GM18505 (cell line): ENCODE measurements at regions not wholly inside any gene's neighbourhood (a gene's known extent, or its start where the extent isn't known, plus 50 kb on each side); places are given as distances from the start of the nearest gene placed in this dataset.
"Not testable (repeated sequence)": the region's sequence is repeated elsewhere in the genome, so short reads cannot be mapped to it uniquely, and the experiment has no call there.

Experiments used
- ATAC-seq: cut with Tn5 transposase; IDR thresholded peaks from one replicate; pipeline ENCODE4 v1.9.1; 2021; ENCODE audit not compliant: unreplicated experiment
- POLR2A ChIP-seq: IDR thresholded peaks from 4 replicates; pipeline ENCODE4 v1.6.1; 2011; ENCODE audit warnings: borderline replicate concordance; ENCODE audit not compliant: insufficient read depth, insufficient read length; ENCODE audit errors: extremely low read depth

DNA sequence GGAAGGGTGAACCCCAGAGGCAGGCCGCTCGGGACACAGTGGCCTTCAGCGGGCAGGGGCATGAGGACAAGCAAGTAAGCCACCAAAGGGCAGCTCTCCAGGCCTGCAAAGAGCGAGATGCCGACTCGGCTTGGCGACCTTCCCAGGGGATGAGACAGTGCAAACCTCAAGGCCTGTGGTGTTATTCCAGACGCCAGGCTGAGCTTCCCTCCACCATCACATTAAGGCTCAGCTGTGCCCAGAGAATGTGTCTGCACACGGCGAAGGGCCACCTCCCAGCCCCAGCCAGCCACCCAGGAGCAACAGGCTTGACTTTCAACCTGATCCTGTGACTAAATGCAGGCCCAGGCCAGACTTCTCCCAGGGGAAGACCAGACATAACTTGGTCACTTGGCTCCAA lies 251.4 kb downstream of the SOX9 start:
- TF ChIP-seq POLR2A: no peak
- no peak for ATAC-seq

DNA sequence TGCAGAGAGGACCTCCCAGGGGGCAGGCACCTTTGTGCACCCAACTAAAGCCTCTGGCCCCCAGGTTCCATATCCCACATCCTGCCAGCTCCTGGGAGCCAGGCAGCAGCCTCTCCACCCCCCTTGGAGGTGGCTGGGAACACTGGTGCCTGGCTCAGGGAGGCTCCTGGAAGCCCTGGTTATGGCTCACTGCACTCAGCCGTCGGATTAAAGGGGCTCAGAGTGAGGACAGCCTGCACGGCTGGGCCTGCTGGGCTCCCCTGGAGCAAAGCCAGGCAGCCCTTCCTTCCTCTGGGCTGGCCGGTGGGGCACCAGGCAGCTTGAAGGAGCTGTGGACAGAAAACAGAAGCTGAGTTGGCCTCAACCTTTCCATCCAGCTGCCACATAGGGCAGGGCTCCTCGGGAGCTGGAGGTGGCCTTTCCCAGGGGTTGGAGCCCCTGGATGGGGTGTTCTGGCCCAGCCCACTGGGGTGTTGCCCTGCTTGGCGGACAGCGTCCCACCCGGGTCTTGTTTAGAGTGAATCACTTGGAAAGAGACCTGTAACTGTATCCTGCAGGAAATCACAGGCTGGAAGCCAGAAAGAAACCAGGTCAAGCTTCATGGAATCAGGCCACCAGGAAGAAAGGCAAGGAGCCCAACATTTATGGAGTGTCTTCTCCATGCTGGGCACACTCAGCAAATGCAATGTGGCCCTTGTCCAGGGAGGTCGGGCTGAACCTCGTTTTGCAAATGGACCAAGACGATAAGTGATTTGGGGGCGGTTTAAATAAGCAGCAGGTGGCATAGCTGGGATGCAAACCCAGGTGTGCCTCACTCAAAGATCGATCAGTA lies 253.3 kb downstream of the SOX9 start:
- no peak for ATAC-seq

DNA sequence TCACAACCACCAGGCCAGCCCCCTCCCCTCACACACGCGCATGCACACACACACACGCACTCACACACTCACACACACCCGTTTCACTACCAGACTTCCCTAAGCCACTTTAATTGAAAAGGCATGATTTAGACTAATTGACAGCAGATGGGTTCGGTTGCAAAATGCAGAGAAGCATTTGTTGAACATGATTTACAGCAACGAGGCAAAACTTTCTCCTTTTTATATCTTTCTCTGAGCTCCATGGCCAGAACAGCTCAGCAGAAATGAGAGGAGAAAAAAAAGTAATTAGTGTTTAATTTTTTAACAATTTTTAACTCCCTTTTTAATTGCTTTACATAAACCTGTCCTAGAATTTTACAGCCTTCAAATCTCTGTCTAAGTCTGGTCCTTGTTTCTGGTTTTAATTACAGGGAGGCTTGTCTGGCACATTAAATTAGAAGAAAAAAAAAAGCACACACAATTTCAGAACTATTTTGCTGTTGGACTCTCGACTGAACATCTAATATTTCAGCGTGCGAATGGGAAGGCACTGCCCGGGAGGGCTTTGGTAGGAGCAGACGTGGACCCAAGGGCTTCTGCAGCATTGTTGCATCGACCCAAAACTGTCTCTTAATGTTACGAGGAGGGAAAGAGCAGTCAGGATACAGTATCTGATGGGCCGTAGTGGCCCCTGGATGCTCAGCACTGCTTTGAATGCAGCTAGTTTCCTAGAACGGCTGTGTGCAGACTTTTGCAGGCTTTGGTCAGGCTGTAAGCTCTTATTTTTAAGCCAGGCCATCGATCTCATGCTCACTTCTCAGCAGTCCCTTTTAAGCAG lies 255.9 kb downstream of the SOX9 start:
- ATAC-seq: no peak
- TF ChIP-seq POLR2A: no peak

More for the DNA sequence above, 253.3 kb downstream of the SOX9 start:
- TF ChIP-seq POLR2A: no peak

DNA sequence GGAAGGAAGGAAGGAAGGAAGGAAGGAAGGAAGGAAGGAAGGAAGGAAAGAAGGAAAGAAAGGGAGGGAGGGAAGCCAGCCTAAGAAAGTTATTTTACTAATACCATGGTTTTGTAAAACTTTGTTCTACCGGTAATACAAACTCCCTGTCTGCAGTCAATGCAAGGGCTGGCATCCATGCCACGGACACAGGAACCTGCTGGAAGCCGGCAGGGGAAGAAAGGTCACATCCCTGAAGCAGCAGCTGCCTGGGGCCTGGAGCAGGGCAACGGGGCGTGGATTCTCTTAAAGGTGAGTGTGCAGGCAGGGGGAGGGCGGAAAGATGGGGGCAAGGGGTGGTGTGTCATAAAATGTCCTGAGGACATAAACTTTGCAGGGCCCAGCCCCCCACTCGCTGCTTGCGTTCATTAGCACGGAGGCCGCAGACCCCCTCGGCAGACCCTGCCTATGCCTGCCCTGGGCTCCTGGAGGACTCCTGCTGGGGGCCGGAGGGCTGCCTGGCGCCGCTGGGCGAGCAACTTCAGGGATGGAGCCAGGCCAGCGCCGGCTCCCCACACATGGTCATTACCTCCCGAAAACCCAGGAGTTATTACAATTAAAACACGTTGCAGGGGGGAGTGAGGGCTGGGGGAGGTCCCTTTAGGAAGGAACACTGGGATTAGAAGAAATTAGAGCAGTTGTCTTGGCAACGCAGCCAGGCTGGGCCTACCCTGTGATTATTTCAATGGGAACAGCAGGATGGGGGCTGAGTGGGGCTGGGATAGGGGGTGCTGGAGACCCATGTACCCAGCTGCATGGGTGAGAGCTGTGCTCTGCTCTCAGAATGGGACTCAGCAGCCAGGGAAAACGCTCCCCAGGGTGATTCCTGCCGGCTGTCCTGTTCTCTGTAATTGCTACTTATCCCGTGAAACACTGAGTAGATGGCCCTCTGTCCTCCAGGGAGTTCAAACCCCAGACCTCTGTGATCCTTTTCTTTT lies 257.9 kb downstream of the SOX9 start:
- no peak for ATAC-seq
- TF ChIP-seq POLR2A: no peak

DNA sequence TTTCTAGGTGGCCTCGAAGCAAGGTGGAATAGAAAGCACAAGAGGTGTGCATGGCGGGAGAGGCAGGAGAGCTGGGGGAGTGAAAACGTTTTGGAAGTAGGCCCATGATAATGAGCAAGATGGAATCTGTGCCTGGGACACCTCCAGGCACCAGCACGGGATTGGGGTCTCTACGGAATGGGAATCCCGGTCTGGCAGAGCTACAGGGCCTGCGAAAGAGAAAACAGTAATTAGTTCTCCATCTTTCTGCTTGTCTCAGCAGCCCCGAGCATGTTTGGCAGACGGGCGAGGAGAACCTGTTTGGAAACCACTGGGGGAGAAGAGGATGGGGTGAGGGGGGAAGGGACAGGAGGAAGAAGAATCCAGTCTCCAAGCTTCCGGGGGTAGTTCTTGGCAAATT lies 258.7 kb downstream of the SOX9 start:
- no peak for ATAC-seq

DNA sequence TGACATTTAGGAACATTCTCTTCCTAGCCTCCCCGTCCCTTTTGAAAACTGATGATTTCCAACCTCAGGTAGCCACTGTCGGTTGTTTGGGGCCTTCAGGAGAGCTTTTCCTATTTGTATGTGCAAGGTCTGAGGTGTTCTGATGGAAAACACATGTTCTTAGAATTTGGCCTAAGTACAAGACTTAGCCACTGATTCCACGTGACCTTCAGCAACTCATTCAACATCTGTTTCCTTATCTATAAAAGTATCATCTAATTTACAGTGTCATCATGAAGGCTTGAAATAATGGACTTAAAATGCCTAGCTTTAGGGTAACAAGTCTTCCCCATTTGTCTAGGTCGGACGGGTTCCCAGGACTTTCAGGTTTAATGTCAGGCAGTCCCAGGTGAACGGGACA lies 259.3 kb downstream of the SOX9 start:
- no peak for TF ChIP-seq POLR2A
- no peak for ATAC-seq

More for the DNA sequence above, 258.7 kb downstream of the SOX9 start:
- TF ChIP-seq POLR2A: no peak

DNA sequence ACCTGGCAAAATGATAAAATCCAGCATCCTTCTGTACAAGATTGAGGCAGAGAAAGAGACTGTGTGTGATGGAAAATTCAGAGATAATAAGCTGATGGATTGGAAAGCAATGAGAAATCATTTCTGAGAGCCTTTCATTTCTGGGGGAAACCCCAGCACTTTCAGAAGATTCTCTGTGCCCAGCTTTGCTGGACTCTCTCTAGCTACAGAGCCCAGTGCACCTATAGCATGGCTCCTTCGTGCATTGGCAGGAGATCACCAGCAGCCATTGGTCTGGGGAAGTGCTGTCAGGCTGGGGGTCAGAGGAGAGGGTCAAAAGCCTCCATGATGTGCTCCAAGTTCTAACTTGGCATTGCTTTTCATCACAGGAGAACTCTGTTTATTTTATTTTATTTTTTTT lies 259.9 kb downstream of the SOX9 start:
- no peak for TF ChIP-seq POLR2A
- ATAC-seq: no peak

DNA sequence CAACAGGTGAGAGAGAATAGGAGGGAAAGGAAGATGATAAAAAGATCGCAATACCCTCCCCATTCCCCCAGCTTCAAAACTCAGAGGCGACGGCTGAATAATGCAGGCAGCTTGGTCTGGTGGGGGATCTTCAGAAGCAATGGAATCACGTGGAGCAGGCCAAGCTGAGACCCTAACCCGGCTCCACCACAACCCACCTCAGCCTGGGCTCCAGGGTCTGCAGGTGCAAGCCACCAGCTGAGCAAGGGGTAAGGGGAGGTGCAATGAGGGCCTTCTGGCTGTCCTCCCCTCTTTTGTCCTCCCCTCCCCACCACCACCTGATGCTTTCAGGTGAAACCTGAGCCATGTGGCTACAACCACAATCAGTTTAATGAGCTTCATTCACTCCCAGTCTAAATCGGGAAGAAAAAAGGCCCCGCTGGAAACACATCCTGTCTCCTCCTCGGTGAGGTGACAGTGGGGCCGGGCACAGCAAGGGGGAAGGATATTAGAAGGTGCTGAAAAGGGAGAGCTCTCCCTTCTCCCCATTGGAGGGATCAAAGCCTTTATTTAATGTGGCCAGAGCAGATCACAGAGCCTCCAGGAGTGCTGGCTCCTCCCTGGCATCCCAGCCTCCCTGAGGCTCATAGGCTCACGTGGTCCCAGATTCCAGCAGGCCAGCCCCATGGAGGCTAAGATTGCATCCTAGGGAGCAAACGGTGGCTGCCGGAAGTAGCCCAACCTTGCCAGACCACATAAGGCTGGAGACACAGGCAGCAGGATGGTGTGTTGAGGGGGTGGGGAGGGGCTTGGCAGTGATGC lies 261.0 kb downstream of the SOX9 start:
- ATAC-seq: no peak
- TF ChIP-seq POLR2A: no peak

DNA sequence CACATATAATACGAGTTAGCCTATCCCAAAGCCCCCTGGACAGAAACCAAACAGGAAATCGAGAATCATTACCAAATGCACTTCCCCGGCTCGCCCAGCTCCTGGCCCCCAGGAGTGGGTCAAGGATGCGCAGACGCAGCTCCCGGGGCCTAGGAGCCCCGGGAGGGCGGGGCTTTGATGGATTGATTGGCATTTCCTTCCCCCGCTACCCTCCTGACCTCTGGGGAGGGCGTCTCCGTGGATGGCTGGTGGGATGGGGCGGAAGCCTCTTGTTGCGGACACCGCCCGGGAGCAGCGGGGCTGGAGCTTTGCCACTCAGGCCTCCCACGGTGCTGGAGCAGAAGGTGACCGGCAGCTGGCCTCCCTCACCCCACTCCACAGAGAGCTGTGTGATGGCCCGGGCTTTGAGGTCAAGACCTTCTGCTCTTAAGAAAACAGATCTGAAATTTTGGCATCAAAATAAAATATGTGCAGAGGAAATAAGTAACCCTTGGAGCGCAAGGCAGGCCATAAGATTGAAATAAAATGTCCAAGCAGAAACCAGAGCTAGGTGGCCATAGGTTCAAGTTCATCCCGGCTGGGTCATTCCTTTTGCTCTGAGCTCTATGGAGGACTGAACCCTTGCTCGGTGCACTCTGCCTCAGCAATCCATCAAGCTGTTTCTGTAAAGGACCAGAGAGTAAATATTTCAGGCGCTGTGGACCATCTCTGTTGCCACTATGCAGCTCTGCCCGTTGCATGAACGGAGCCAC lies 262.3 kb downstream of the SOX9 start:
- no peak for TF ChIP-seq POLR2A
- no peak for ATAC-seq

DNA sequence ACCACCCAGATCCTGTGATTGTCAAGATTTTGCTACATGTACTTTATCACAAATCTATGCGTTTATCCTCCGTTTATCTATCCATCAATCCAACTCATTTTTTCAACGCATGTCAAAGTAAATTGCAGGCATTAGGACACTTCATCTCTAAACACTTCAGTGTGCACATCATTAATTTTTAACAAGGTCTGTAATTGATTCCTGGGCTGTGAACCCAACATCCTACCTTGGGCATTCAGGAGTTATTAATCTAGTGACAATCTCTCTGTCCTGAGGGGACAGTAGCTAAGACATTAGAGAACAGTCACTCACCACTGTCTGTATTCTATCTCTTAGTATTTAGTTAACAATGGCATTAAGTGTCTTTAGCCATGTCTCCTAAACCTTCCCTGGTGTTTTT lies 264.7 kb downstream of the SOX9 start:
- no peak for ATAC-seq
- no peak for TF ChIP-seq POLR2A

DNA sequence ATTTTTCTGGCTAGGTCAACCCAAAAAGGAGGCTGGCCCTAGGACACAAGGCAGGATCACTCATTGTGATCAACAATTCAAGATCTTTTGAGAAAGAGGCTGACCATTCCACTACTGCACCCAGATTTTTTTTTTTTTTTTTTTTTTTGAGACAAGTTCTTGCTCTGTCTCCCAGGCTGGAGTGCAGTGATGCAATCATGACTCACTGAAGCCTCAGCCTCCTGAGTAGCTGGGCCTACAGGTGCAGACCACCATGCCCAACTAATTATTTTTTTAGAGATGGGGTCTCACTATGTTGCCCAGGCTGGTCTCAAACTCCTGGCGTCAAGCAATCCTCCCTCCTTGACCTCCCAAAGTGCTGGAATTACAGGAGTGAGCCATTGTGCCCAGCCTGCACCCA lies 265.4 kb downstream of the SOX9 start:
- ATAC-seq: not testable (repeated sequence)
